NCI-H526 (cell line): ENCODE measurements at regions not wholly inside any gene's neighbourhood (a gene's known extent, or its start where the extent isn't known, plus 50 kb on each side); places are given as distances from the start of the nearest gene placed in this dataset.

ENCODE experiments used
- DNase-seq, 2 experiments: peaks; one replicate each; lab custom pipeline; 2025; lab: John Stamatoyannopoulos, UW

GRCh38 chr2:74065456-74065855, 80.7 kb downstream of the TET3 start:
- no peak for DNase-seq

GRCh38 chr2:74066491-74067203, 81.1 kb downstream of the BOLA3 start:
- DNase-seq: no peak

- DNase-seq: no peak
These were observed 80.4 kb downstream of the BOLA3 start for GRCh38 chr2:74067221-74067747.

- no peak for DNase-seq
These were observed 76.7 kb downstream of the BOLA3 start for GRCh38 chr2:74070991-74071390.

- no peak for DNase-seq
These were observed 76.3 kb downstream of the BOLA3 start for GRCh38 chr2:74071426-74071825.

- no peak for DNase-seq
These were observed 75.1 kb downstream of the BOLA3 start for GRCh38 chr2:74072565-74072964.

- no peak for DNase-seq
These were observed 73.2 kb downstream of the BOLA3 start for GRCh38 chr2:74074487-74074886.

- no peak for DNase-seq
These were observed 71.6 kb downstream of the BOLA3 start for GRCh38 chr2:74076074-74076470.

GRCh38 chr2:74077636-74078035, 70.1 kb downstream of the BOLA3 start:
- DNase-seq: no peak

- DNase-seq: no peak
These were observed 69.2 kb downstream of the BOLA3 start for GRCh38 chr2:74078466-74078865.

GRCh38 chr2:74079522-74080341, 68.0 kb downstream of the BOLA3 start:
- DNase-seq: no peak

- DNase-seq: no peak
These were observed 67.4 kb downstream of the BOLA3 start for GRCh38 chr2:74080346-74080745.

GRCh38 chr2:74081030-74081762, 66.5 kb downstream of the BOLA3 start:
- DNase-seq: no peak

- DNase-seq: no peak
These were observed 66.0 kb downstream of the BOLA3 start for GRCh38 chr2:74081763-74082110.

GRCh38 chr2:74083750-74084149, 64.0 kb downstream of the BOLA3 start:
- no peak for DNase-seq
